ENCODE measurements at regions not wholly inside any gene's neighbourhood (a gene's known extent, or its start where the extent isn't known, plus 50 kb on each side); places are given as distances from the start of the nearest gene placed in this dataset.

DNA sequence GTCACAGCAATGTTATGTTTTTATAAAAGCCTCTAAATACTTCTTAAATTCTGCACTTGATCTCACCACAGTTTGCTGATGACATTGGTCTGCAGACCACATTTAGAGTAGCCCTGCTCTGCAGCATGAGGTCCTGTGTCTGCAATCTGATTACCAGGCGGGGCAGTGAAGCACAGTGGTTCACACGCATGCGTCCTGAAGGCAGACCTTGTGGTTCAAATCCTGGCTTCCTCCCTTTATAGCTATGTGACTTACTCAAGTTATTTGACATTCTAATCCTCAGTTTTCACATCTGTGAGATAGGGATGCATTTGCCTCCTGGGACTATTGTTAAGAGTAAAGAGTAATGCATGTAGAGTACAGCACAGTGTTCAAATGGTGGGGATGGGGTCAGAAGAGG is 50.3 kb downstream of the BMAL2 start:
- H3K27ac ChIP-seq (ENCODE audit: low read depth, low read length), result no peak overlapping the region
- no peak for DNase-seq (ENCODE audit: low read depth in 4 of 6, low spot score in 6 of 6)
- peaks cover 3% of the 10 kb centered on the region for H3K4me1 ChIP-seq (ENCODE audit: control insufficient read depth, insufficient read depth, low read length)
- WGBS (ENCODE audit: insufficient coverage), result 96% methylated on average over 3 of the region's 3 CpGs
- no peak overlapping the region for H3K4me3 ChIP-seq (ENCODE audit: low read depth, low read length)
- H3K36me3 ChIP-seq (ENCODE audit: control insufficient read depth, insufficient read depth, low read length), result peaks cover 3% of the 10 kb centered on the region
- H3K27me3 ChIP-seq (ENCODE audit: control insufficient read depth, insufficient read depth, low read length), result no peaks in the 10 kb centered on the region
- no peaks in the 10 kb centered on the region for H3K9me3 ChIP-seq (ENCODE audit: control insufficient read depth, insufficient read depth, low read length)

DNA sequence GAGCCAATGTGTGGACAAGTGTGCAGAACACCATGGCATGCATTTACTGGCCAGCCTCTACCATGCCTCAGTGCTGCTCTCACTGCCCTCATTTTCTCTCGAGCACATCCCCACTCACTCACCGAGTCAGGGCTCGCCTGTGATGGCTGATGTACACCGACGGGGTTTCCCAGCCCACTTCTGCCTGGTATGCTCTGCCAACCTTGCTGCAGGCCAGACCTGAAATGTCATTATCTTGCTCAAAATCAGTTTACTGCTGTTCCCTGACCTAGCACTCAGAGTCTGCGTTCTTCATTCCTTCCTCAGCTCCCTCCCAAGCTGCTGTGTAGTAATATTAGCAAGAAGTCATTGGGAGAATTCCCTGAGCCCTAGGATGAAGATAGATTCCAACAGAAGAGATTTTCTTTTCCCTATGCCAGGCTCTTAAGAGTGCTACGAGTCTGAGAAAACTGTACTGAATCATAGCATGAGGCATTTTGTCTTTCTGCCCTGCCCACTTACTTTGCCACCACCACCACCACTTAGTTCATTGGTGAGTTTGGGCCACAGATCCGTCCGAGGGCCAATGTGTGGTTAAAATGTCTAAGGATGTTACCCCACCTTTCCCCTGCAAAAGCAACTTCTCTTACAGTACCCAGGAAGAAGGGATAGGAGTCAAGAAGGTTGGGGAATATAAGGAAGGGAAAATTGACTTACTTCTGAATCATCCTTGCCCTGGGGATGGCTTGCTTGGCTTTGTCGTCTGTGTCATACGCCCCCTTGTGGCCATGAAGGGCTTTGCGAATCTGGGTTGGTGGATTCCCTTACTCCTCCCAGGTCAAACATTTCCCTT is 51.0 kb downstream of the BMAL2 start:
- 59% methylated on average over 8 of the region's 12 CpGs for WGBS (ENCODE audit: insufficient coverage)
- H3K36me3 ChIP-seq (ENCODE audit: control insufficient read depth, insufficient read depth, low read length), result peaks cover 3% of the 10 kb centered on the region
- no peaks in the 10 kb centered on the region for H3K27me3 ChIP-seq (ENCODE audit: control insufficient read depth, insufficient read depth, low read length)
- no peak overlapping the region for H3K27ac ChIP-seq (ENCODE audit: low read depth, low read length)
- no peaks in the 10 kb centered on the region for H3K9me3 ChIP-seq (ENCODE audit: control insufficient read depth, insufficient read depth, low read length)
- no peak overlapping the region for H3K4me3 ChIP-seq (ENCODE audit: low read depth, low read length)
- peak in 5 of 6 donors; percentile 23 to 70 (median 31) for DNase-seq (ENCODE audit: low read depth in 4 of 6, low spot score in 6 of 6)
- H3K4me1 ChIP-seq (ENCODE audit: control insufficient read depth, insufficient read depth, low read length), result peaks cover 3% of the 10 kb centered on the region

DNA sequence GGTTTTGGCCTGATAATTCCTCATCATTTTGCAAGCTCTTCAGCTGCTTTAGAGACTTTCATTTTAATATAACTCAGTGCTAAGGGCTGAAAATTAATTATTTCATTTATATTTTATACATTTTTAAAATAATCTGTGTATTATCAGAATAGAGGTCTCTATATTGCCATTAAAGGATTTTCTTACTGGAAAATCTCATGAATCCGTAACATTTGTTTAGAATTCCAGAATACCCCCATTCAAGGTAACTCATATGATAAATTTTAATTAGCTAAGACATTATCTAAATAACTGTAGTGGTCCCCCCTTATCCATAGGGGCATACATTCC is 51.6 kb downstream of the BMAL2 start:
- Histone ChIP-seq H3K27ac (ENCODE audit: low read depth, low read length) (no peak overlapping the region), H3K27me3 (ENCODE audit: control insufficient read depth, insufficient read depth, low read length) (no peaks in the 10 kb centered on the region), H3K4me3 (ENCODE audit: low read depth, low read length) (no peak overlapping the region), H3K36me3 (ENCODE audit: control insufficient read depth, insufficient read depth, low read length) (peaks cover 3% of the 10 kb centered on the region), H3K9me3 (ENCODE audit: control insufficient read depth, insufficient read depth, low read length) (no peaks in the 10 kb centered on the region), H3K4me1 (ENCODE audit: control insufficient read depth, insufficient read depth, low read length) (peaks cover 3% of the 10 kb centered on the region)
- no peak for DNase-seq (ENCODE audit: low read depth in 4 of 6, low spot score in 6 of 6)
- WGBS (ENCODE audit: insufficient coverage), result no CpG with 5 or more reads among the region's 1 CpG

DNA sequence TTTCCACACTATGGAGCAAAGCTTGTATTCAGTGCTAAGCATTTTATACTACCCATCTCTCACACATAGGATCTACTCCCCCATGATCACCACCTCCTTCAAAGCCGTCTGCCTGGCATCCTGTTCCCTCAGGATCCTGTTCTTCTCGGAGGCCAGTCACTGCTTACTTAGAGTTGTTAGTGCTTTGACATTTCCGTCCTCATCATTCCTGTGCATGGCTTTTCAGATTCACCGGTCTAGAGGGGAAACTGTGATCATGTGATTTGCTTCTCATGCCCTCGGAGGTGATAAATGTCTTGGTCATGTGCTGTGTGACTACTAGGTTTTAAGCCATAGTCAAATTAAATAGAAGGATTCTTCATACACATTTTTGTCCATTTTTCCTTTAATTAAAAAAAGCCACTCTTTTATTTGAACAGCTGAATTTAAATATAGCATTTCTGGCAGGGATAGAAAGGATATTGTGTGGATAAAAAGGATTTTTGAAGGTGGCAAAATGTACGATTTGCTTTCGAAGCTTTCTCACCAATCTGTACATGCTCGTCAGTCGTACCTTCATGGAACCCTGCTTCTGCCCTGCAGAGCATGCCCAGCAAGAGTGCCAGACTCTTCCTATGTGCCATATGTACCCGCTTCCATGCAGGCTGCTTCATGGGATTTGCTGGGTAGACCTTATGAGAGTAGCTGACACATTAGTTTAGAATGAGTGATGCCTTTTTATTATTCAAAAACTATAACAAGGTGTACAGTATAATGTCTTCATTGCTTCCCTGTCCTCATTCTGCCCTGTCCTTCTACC is 53.3 kb downstream of the BMAL2 start:
- WGBS (ENCODE audit: insufficient coverage), result 79% methylated on average over 5 of the region's 10 CpGs

DNA sequence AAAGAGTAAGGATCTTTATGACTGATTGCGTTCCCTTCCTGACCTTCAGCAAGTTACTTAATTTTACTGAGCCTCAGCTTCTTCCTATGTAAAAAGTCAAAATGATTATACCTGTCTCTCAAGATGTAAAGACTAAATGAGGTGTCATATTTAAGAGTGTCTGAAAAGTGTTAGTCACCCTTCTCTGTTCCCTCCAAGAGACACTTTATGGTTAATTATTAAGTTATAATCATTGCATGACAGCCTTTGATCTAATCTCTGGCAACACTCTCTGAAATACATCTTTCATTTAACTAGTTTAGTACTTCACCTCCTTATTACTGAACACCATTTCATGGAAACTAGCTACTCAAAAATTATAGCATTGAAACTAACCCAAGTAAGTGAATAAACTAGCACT is 54.8 kb downstream of the BMAL2 start:
- WGBS (ENCODE audit: insufficient coverage), result no CpG with 5 or more reads among the region's 1 CpG
- no peak overlapping the region for H3K27ac ChIP-seq (ENCODE audit: low read depth, low read length)
- peaks cover 3% of the 10 kb centered on the region for H3K36me3 ChIP-seq (ENCODE audit: control insufficient read depth, insufficient read depth, low read length)
- H3K4me1 ChIP-seq (ENCODE audit: control insufficient read depth, insufficient read depth, low read length), result peaks cover 3% of the 10 kb centered on the region
- H3K27me3 ChIP-seq (ENCODE audit: control insufficient read depth, insufficient read depth, low read length), result no peaks in the 10 kb centered on the region
- H3K9me3 ChIP-seq (ENCODE audit: control insufficient read depth, insufficient read depth, low read length), result no peaks in the 10 kb centered on the region
- no peak overlapping the region for H3K4me3 ChIP-seq (ENCODE audit: low read depth, low read length)
- no peak for DNase-seq (ENCODE audit: low read depth in 4 of 6, low spot score in 6 of 6)

More for the DNA sequence above, 53.3 kb downstream of the BMAL2 start:
- no peaks in the 10 kb centered on the region for H3K27me3 ChIP-seq (ENCODE audit: control insufficient read depth, insufficient read depth, low read length)
- DNase-seq (ENCODE audit: low read depth in 4 of 6, low spot score in 6 of 6), result peak in 1 of 6 donors; percentile 34
- no peak overlapping the region for H3K27ac ChIP-seq (ENCODE audit: low read depth, low read length)
- no peak overlapping the region for H3K4me3 ChIP-seq (ENCODE audit: low read depth, low read length)
- no peaks in the 10 kb centered on the region for H3K9me3 ChIP-seq (ENCODE audit: control insufficient read depth, insufficient read depth, low read length)
- peaks cover 3% of the 10 kb centered on the region for H3K36me3 ChIP-seq (ENCODE audit: control insufficient read depth, insufficient read depth, low read length)
- peaks cover 3% of the 10 kb centered on the region for H3K4me1 ChIP-seq (ENCODE audit: control insufficient read depth, insufficient read depth, low read length)

DNA sequence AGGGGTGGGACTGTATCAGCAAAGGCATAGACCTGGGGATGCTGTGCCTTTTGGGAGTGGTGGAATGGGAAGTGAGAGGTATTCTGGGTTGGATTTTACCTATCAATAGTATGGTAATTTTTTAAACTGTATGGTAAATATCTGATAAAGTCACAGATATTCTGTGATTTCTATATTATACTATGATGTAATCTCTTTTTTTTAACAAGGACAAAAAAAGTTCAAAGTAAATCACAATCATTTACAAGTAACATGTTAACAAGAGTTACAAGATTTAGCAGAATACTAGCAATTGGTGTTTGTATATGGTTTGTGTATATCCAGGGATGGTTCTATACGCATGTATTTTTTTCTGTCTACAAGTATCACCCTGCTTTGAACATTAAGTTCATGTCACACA is 56.0 kb downstream of the BMAL2 start:
- H3K27me3 ChIP-seq (ENCODE audit: control insufficient read depth, insufficient read depth, low read length), result no peaks in the 10 kb centered on the region
- H3K9me3 ChIP-seq (ENCODE audit: control insufficient read depth, insufficient read depth, low read length), result no peaks in the 10 kb centered on the region
- H3K4me1 ChIP-seq (ENCODE audit: control insufficient read depth, insufficient read depth, low read length), result no peaks in the 10 kb centered on the region
- no peak for DNase-seq (ENCODE audit: low read depth in 4 of 6, low spot score in 6 of 6)
- peaks cover 3% of the 10 kb centered on the region for H3K36me3 ChIP-seq (ENCODE audit: control insufficient read depth, insufficient read depth, low read length)
- H3K4me3 ChIP-seq (ENCODE audit: low read depth, low read length), result no peak overlapping the region
- H3K27ac ChIP-seq (ENCODE audit: low read depth, low read length), result no peak overlapping the region
- no CpG with 5 or more reads among the region's 1 CpG for WGBS (ENCODE audit: insufficient coverage)

DNA sequence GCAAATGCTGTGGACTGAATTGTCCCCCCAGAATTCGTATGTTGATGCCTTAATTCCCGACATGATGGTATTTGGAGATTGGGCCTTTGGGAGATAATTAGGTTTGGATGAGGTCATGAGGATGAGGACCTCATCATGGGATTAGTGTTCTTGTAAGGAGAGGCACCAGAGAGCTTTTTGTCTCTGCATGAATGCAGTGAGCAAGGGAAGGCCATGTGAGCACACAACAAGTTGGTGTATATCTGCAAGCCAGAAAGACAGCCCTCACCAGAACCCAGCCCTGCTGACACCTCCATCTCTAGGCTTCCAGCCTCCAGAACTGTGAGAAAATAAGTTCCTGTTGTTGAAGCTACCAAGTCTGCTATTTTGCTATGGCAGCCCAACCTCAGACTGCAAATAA is 51.9 kb upstream of the SMCO2 start:
- no peak for DNase-seq (ENCODE audit: low read depth in 4 of 6, low spot score in 6 of 6)
- Histone ChIP-seq H3K9me3 (ENCODE audit: control insufficient read depth, insufficient read depth, low read length) (no peaks in the 10 kb centered on the region), H3K36me3 (ENCODE audit: control insufficient read depth, insufficient read depth, low read length) (no peaks in the 10 kb centered on the region), H3K4me3 (ENCODE audit: low read depth, low read length) (no peak overlapping the region), H3K27me3 (ENCODE audit: control insufficient read depth, insufficient read depth, low read length) (no peaks in the 10 kb centered on the region), H3K27ac (ENCODE audit: low read depth, low read length) (no peak overlapping the region), H3K4me1 (ENCODE audit: control insufficient read depth, insufficient read depth, low read length) (no peaks in the 10 kb centered on the region)
- 90% methylated on average over 2 of the region's 2 CpGs for WGBS (ENCODE audit: insufficient coverage)

DNA sequence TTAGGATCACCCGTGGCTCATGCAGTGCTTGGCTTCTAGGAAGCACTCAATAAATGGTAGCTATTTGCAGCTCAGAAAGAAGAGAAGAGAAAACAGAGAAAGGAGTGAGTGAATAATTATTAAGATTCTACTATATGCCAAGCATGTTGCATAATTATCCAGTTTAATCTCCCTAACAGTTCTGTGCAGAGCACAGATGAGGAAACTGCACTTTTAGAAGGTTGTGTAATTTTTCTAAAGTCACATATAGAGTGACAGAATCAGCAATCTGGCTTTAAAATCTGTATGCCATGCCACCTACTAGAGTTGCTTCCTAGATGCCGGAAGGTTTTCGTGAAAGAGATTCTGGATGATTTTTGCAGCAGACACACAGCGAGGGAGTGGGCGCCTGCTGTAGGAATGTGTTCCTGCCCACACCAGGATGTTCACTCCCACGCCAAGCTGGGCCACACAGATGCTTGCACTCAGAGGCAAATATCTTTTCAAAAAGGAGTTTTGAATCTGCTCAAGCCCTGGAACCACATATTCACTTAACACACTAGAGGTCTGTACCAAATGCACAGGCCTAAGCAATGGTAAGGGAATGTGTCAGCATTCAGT is 50.2 kb upstream of the SMCO2 start:
- WGBS (ENCODE audit: insufficient coverage), result 97% methylated on average over 6 of the region's 6 CpGs
- H3K27me3 ChIP-seq (ENCODE audit: control insufficient read depth, insufficient read depth, low read length), result no peaks in the 10 kb centered on the region
- no peak overlapping the region for H3K4me3 ChIP-seq (ENCODE audit: low read depth, low read length)
- H3K9me3 ChIP-seq (ENCODE audit: control insufficient read depth, insufficient read depth, low read length), result no peaks in the 10 kb centered on the region
- no peaks in the 10 kb centered on the region for H3K36me3 ChIP-seq (ENCODE audit: control insufficient read depth, insufficient read depth, low read length)
- H3K27ac ChIP-seq (ENCODE audit: low read depth, low read length), result no peak overlapping the region
- H3K4me1 ChIP-seq (ENCODE audit: control insufficient read depth, insufficient read depth, low read length), result no peaks in the 10 kb centered on the region
- DNase-seq (ENCODE audit: low read depth in 4 of 6, low spot score in 6 of 6), result no peak
